HepG2 (cell line): ENCODE measurements at regions not wholly inside any gene's neighbourhood (a gene's known extent, or its start where the extent isn't known, plus 50 kb on each side); places are given as distances from the start of the nearest gene placed in this dataset.
"Not testable (repeated sequence)": the region's sequence is repeated elsewhere in the genome, so short reads cannot be mapped to it uniquely, and the experiment has no call there.

Source experiments
- HCFC1 ChIP-seq: fragments of 150-350 bp; IDR thresholded peaks from 2 replicates; pipeline ENCODE4 v1.6.1; 2014; ENCODE audit warnings: low read depth, low read length
- JUNB ChIP-seq: sonication (generic); formaldehyde crosslinking; IDR thresholded peaks from 2 replicates; pipeline ENCODE4 v1.8.0; 2022; ENCODE audit warnings: missing genetic modification reagents, mild to moderate bottlenecking, borderline replicate concordance
- MAFK ChIP-seq, 2 experiments: IDR thresholded peaks in 1 of 2; conservative IDR thresholded peaks in 1 of 2; 2 replicates each; pipeline ENCODE4 v1.6.1; 2011; ENCODE audit warnings: improper control_type of control experiment in 2 of 2, low read length in 2 of 2
- NCOA2 ChIP-seq: sonication (generic); formaldehyde crosslinking; IDR thresholded peaks from 2 replicates; pipeline ENCODE4 v1.8.0; 2022; ENCODE audit warnings: inconsistent platforms
- NR2C2 ChIP-seq: sonication (generic); formaldehyde crosslinking; IDR thresholded peaks from 2 replicates; pipeline ENCODE4 v1.4.0; 2020; ENCODE audit warnings: missing genetic modification reagents, mild to moderate bottlenecking, moderate library complexity, borderline replicate concordance
- RFX5 ChIP-seq: IDR thresholded peaks from 2 replicates; pipeline ENCODE4 v1.6.1; 2011; ENCODE audit warnings: low read depth, low read length, improper control_type of control experiment
- YY1 ChIP-seq: IDR thresholded peaks from 2 replicates; pipeline ENCODE4 v1.6.1; 2011; ENCODE audit warnings: low read length, low read depth, moderate library complexity, mild to moderate bottlenecking; ENCODE audit not compliant: insufficient read depth, insufficient replicate concordance
- TF ChIP-seq, protein P1 (sequence below): sonication (generic); formaldehyde crosslinking; IDR thresholded peaks from 2 replicates; pipeline ENCODE4 v1.5.0; 2020; ENCODE audit warnings: mild to moderate bottlenecking, missing genetic modification reagents, moderate library complexity
- TF ChIP-seq, protein P2 (sequence below): sonication (generic); formaldehyde crosslinking; IDR thresholded peaks from one replicate; pipeline ENCODE4 v1.5.1; 2020; ENCODE audit warnings: mild to moderate bottlenecking, missing genetic modification reagents; ENCODE audit errors: not compliant biosample characterization
- TF ChIP-seq, protein P3 (sequence below): sonication (generic); formaldehyde crosslinking; IDR thresholded peaks from 2 replicates; pipeline ENCODE4 v1.4.0; 2020; ENCODE audit warnings: missing genetic modification reagents, borderline replicate concordance

DNA sequence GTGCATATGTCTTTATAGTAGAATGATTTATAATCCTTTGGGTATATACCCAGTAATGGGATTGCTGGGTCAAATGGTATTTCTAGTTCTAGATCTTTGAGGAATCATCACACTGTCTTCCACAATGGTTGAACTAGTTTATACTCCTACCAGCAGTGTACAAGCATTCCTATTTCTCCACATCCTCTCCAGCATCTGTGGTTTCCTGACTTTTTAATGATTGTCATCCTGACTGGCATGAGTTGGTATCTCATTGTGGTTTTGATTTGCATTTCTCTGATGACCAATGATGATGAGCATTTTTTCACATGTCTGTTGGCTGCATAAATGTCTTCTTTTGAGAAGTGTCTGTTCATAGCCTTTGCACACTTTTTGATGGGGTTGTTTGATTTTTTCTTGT, 152.8 kb downstream of the INHBA start:
- TF ChIP-seq HCFC1; RFX5; JUNB (CRISPR knock-in tag); NCOA2 (CRISPR knock-in tag); MAFK (conservative IDR thresholded peaks at IDR 0.05 in 1 of 2, IDR thresholded peaks at IDR 0.05 in 1 of 2; ENCODE audit: low read length in 2 of 2); YY1; NR2C2 (CRISPR knock-in tag): not testable (repeated sequence)
- TF ChIP-seq, protein P1, sequence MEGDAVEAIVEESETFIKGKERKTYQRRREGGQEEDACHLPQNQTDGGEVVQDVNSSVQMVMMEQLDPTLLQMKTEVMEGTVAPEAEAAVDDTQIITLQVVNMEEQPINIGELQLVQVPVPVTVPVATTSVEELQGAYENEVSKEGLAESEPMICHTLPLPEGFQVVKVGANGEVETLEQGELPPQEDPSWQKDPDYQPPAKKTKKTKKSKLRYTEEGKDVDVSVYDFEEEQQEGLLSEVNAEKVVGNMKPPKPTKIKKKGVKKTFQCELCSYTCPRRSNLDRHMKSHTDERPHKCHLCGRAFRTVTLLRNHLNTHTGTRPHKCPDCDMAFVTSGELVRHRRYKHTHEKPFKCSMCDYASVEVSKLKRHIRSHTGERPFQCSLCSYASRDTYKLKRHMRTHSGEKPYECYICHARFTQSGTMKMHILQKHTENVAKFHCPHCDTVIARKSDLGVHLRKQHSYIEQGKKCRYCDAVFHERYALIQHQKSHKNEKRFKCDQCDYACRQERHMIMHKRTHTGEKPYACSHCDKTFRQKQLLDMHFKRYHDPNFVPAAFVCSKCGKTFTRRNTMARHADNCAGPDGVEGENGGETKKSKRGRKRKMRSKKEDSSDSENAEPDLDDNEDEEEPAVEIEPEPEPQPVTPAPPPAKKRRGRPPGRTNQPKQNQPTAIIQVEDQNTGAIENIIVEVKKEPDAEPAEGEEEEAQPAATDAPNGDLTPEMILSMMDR (CRISPR knock-in tag) = not testable (repeated sequence)
- TF ChIP-seq, protein P2, sequence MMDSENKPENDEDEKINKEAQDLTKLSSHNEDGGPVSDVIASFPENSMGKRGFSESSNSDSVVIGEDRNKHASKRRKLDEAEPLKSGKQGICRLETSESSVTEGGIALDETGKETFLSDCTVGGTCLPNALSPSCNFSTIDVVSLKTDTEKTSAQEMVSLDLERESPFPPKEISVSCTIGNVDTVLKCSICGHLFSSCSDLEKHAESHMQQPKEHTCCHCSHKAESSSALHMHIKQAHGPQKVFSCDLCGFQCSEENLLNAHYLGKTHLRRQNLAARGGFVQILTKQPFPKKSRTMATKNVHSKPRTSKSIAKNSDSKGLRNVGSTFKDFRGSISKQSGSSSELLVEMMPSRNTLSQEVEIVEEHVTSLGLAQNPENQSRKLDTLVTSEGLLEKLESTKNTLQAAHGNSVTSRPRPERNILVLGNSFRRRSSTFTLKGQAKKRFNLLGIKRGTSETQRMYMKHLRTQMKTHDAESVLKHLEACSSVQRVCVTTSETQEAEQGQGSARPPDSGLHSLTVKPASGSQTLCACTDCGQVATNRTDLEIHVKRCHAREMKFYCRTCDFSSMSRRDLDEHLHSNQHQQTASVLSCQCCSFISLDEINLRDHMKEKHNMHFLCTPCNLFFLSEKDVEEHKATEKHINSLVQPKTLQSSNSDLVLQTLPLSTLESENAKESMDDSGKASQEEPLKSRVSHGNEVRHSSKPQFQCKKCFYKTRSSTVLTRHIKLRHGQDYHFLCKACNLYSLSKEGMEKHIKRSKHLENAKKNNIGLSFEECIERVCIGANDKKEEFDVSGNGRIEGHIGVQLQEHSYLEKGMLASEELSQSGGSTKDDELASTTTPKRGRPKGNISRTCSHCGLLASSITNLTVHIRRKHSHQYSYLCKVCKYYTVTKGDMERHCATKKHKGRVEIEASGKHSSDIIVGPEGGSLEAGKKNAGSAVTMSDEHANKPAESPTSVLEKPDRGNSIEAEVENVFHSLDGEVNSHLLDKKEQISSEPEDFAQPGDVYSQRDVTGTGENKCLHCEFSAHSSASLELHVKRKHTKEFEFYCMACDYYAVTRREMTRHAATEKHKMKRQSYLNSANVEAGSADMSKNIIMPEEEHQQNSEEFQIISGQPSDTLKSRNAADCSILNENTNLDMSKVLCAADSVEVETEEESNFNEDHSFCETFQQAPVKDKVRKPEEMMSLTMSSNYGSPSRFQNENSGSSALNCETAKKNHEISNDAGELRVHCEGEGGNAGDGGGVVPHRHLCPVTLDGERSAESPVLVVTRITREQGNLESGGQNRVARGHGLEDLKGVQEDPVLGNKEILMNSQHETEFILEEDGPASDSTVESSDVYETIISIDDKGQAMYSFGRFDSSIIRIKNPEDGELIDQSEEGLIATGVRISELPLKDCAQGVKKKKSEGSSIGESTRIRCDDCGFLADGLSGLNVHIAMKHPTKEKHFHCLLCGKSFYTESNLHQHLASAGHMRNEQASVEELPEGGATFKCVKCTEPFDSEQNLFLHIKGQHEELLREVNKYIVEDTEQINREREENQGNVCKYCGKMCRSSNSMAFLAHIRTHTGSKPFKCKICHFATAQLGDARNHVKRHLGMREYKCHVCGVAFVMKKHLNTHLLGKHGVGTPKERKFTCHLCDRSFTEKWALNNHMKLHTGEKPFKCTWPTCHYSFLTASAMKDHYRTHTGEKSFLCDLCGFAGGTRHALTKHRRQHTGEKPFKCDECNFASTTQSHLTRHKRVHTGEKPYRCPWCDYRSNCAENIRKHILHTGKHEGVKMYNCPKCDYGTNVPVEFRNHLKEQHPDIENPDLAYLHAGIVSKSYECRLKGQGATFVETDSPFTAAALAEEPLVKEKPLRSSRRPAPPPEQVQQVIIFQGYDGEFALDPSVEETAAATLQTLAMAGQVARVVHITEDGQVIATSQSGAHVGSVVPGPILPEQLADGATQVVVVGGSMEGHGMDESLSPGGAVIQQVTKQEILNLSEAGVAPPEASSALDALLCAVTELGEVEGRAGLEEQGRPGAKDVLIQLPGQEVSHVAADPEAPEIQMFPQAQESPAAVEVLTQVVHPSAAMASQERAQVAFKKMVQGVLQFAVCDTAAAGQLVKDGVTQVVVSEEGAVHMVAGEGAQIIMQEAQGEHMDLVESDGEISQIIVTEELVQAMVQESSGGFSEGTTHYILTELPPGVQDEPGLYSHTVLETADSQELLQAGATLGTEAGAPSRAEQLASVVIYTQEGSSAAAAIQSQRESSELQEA (CRISPR knock-in tag) = not testable (repeated sequence)
- TF ChIP-seq, protein P3, sequence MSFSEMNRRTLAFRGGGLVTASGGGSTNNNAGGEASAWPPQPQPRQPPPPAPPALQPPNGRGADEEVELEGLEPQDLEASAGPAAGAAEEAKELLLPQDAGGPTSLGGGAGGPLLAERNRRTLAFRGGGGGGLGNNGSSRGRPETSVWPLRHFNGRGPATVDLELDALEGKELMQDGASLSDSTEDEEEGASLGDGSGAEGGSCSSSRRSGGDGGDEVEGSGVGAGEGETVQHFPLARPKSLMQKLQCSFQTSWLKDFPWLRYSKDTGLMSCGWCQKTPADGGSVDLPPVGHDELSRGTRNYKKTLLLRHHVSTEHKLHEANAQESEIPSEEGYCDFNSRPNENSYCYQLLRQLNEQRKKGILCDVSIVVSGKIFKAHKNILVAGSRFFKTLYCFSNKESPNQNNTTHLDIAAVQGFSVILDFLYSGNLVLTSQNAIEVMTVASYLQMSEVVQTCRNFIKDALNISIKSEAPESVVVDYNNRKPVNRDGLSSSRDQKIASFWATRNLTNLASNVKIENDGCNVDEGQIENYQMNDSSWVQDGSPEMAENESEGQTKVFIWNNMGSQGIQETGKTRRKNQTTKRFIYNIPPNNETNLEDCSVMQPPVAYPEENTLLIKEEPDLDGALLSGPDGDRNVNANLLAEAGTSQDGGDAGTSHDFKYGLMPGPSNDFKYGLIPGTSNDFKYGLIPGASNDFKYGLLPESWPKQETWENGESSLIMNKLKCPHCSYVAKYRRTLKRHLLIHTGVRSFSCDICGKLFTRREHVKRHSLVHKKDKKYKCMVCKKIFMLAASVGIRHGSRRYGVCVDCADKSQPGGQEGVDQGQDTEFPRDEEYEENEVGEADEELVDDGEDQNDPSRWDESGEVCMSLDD (CRISPR knock-in tag) = not testable (repeated sequence)
